ENCODE measurements at regions not wholly inside any gene's neighbourhood (a gene's known extent, or its start where the extent isn't known, plus 50 kb on each side); places are given as distances from the start of the nearest gene placed in this dataset.

DNA sequence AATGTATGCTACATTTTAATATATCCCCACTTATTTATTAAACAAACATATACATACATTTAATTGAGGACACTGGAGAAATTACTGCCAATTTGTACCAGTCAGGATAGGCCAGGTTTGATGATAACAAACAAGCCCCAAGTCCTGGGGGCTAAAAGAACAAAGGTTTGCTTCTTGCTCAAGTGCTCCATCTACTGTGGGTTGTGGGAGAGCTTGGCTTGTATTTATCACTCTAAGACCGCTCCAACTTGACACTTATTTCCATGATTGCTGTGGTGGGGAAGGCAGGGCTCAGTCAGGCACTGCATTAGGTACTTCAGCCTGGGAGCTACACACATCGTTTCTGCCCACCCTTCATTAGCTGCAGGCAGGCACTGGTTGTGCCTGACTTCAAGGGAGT lies 136.6 kb upstream of the ZNF32 start:
- H3K4me1 ChIP-seq = no peaks in the 10 kb centered on the region
- CTCF ChIA-PET = no interaction called here
- H3K9me3 ChIP-seq = no peaks in the 10 kb centered on the region
- no peak overlapping the region for H3K4me2 ChIP-seq
- FAIRE-seq = no peak
- WGBS (ENCODE audit: missing lambda C conversion rate) = 0% methylated on average over 2 of the region's 2 CpGs
- no peak overlapping the region for H3K4me3 ChIP-seq
- peak in 1 of 2 experiments; percentile 27 for DNase-seq (ENCODE audit: low read depth in 1 of 2, low spot score in 1 of 2)
- TF ChIP-seq RAD21 (conservative IDR thresholded peaks at IDR 0.05 in 1 of 2, IDR thresholded peaks at IDR 0.05 in 1 of 2) (peak in 1 of 2 experiments; percentile 18; a peak in 1 of 5 replicates), RNF2 (IDR thresholded peaks at IDR 0.05; ENCODE audit: borderline replicate concordance, low read depth) (no peak)
- H3K27ac ChIP-seq = no peak overlapping the region
- POLR2A ChIA-PET = no interaction called here
- ATAC-seq = peak in 1 of 2 experiments; percentile 42; a peak in 1 of 6 replicates

DNA sequence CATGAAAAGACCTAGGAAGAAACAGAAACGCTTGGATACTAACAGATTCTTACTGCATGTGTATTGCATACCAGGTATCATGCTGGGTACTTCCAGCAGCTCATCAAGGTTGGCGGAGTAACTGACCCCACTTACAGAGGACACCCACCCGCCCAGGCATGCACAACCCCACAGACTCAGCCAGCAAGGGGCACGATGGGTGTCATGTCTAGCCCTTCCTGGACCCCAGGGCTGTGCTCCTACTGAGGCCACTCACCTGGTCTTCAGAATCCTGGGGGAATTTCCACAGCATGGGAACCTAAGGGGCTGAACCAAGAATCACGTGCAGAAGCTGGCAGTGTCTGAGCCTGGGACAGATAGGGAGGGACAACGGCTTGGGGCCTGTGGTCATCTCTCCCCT lies 134.1 kb upstream of the ZNF32 start:
- WGBS (ENCODE audit: missing lambda C conversion rate) = 13% methylated on average over 4 of the region's 6 CpGs
- Histone ChIP-seq H3K4me3 (no peak overlapping the region), H3K4me1 (no peaks in the 10 kb centered on the region), H3K4me2 (no peak overlapping the region), H3K9me3 (no peaks in the 10 kb centered on the region), H3K27ac (no peak overlapping the region)
- CTCF ChIA-PET = interaction anchor here (1.5 kb wide), 1 partner anchor 92 kb away, joined by 4 read pairs; no protein-coding TSS in a partner anchor
- no peak for DNase-seq (ENCODE audit: low read depth in 1 of 2, low spot score in 1 of 2)
- FAIRE-seq = no peak
- TF ChIP-seq MYC (IDR thresholded peaks at IDR 0.05; ENCODE audit: borderline replicate concordance, low read length) (no peak), RARB (CRISPR knock-in tag; IDR thresholded peaks at IDR 0.05) (no peak), CHD4 (IDR thresholded peaks at IDR 0.05; ENCODE audit: borderline replicate concordance) (no peak), EHF (CRISPR knock-in tag; IDR thresholded peaks at IDR 0.05) (no peak), ZC3H11A (IDR thresholded peaks at IDR 0.05) (no peak), FOSB (CRISPR knock-in tag; IDR thresholded peaks at IDR 0.05) (no peak), NFE2L2 (conservative IDR thresholded peaks at IDR 0.05; ENCODE audit: low read length) (no peak), NR3C1 (IDR thresholded peaks at IDR 0.05) (no peak), HEYL (CRISPR knock-in tag; IDR thresholded peaks at IDR 0.05) (no peak), RCOR1 (IDR thresholded peaks at IDR 0.05; ENCODE audit: low read depth, low read length) (no peak), BHLHE40 (IDR thresholded peaks at IDR 0.05; ENCODE audit: low read depth, low read length) (no peak)
- TF ChIP-seq, protein P1, sequence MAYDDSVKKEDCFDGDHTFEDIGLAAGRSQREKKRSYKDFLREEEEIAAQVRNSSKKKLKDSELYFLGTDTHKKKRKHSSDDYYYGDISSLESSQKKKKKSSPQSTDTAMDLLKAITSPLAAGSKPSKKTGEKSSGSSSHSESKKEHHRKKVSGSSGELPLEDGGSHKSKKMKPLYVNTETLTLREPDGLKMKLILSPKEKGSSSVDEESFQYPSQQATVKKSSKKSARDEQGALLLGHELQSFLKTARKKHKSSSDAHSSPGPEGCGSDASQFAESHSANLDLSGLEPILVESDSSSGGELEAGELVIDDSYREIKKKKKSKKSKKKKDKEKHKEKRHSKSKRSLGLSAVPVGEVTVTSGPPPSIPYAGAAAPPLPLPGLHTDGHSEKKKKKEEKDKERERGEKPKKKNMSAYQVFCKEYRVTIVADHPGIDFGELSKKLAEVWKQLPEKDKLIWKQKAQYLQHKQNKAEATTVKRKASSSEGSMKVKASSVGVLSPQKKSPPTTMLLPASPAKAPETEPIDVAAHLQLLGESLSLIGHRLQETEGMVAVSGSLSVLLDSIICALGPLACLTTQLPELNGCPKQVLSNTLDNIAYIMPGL (CRISPR knock-in tag; IDR thresholded peaks at IDR 0.05; ENCODE audit: borderline replicate concordance) = no peak
- TF ChIP-seq, protein P2, sequence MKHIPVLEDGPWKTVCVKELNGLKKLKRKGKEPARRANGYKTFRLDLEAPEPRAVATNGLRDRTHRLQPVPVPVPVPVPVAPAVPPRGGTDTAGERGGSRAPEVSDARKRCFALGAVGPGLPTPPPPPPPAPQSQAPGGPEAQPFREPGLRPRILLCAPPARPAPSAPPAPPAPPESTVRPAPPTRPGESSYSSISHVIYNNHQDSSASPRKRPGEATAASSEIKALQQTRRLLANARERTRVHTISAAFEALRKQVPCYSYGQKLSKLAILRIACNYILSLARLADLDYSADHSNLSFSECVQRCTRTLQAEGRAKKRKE (CRISPR knock-in tag; IDR thresholded peaks at IDR 0.05; ENCODE audit: low read depth) = no peak
- TF ChIP-seq, protein P3, sequence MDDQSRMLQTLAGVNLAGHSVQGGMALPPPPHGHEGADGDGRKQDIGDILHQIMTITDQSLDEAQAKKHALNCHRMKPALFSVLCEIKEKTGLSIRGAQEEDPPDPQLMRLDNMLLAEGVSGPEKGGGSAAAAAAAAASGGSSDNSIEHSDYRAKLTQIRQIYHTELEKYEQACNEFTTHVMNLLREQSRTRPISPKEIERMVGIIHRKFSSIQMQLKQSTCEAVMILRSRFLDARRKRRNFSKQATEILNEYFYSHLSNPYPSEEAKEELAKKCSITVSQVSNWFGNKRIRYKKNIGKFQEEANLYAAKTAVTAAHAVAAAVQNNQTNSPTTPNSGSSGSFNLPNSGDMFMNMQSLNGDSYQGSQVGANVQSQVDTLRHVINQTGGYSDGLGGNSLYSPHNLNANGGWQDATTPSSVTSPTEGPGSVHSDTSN (IDR thresholded peaks at IDR 0.05) = no peak
- TF ChIP-seq, protein P4, sequence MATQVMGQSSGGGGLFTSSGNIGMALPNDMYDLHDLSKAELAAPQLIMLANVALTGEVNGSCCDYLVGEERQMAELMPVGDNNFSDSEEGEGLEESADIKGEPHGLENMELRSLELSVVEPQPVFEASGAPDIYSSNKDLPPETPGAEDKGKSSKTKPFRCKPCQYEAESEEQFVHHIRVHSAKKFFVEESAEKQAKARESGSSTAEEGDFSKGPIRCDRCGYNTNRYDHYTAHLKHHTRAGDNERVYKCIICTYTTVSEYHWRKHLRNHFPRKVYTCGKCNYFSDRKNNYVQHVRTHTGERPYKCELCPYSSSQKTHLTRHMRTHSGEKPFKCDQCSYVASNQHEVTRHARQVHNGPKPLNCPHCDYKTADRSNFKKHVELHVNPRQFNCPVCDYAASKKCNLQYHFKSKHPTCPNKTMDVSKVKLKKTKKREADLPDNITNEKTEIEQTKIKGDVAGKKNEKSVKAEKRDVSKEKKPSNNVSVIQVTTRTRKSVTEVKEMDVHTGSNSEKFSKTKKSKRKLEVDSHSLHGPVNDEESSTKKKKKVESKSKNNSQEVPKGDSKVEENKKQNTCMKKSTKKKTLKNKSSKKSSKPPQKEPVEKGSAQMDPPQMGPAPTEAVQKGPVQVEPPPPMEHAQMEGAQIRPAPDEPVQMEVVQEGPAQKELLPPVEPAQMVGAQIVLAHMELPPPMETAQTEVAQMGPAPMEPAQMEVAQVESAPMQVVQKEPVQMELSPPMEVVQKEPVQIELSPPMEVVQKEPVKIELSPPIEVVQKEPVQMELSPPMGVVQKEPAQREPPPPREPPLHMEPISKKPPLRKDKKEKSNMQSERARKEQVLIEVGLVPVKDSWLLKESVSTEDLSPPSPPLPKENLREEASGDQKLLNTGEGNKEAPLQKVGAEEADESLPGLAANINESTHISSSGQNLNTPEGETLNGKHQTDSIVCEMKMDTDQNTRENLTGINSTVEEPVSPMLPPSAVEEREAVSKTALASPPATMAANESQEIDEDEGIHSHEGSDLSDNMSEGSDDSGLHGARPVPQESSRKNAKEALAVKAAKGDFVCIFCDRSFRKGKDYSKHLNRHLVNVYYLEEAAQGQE (IDR thresholded peaks at IDR 0.05) = no peak
- TF ChIP-seq, protein P5, sequence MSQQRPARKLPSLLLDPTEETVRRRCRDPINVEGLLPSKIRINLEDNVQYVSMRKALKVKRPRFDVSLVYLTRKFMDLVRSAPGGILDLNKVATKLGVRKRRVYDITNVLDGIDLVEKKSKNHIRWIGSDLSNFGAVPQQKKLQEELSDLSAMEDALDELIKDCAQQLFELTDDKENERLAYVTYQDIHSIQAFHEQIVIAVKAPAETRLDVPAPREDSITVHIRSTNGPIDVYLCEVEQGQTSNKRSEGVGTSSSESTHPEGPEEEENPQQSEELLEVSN (IDR thresholded peaks at IDR 0.05; ENCODE audit: borderline replicate concordance, low read depth) = no peak
- no peak for ATAC-seq
- POLR2A ChIA-PET = no interaction called here
